ENCODE measurements at regions not wholly inside any gene's neighbourhood (a gene's known extent, or its start where the extent isn't known, plus 50 kb on each side); places are given as distances from the start of the nearest gene placed in this dataset.

GRCh38 chr11:96863520-96863919, 473.7 kb downstream of the JRKL start:
- Histone ChIP-seq H2BK20ac (ENCODE audit: low read depth, low read length, poor library complexity, severe bottlenecking) (no peak overlapping the region), H2BK120ac (ENCODE audit: low read depth, low read length, poor library complexity, severe bottlenecking) (no peak overlapping the region), H3K9me3 (ENCODE audit: control insufficient read depth, low read depth, low read length) (no peaks in the 10 kb centered on the region), H2AK5ac (ENCODE audit: insufficient read length, low read length) (no peak overlapping the region), H3K27me3 (ENCODE audit: insufficient read depth, low read length) (no peaks in the 10 kb centered on the region), H2BK5ac (ENCODE audit: insufficient read length, low read length) (no peak overlapping the region), H3K23ac (ENCODE audit: insufficient read length, low read depth, low read length) (no peak overlapping the region), H4K91ac (ENCODE audit: insufficient read length, low read depth, low read length) (no peak overlapping the region), H3K4me1 (ENCODE audit: insufficient read depth, low read length) (no peaks in the 10 kb centered on the region), H3K4me2 (ENCODE audit: insufficient read depth, insufficient read length, low read length) (no peak overlapping the region), H3K14ac (ENCODE audit: insufficient read depth, low read length) (no peak overlapping the region), H3K27ac (ENCODE audit: insufficient read length, low read depth, low read length) (no peak overlapping the region), H3T11ph (ENCODE audit: low read length) (no peak overlapping the region), H3K56ac (ENCODE audit: insufficient read length, low read depth, low read length) (no peak overlapping the region), H4K20me1 (ENCODE audit: control insufficient read depth, insufficient read depth, insufficient read length) (no peaks in the 10 kb centered on the region), H2BK15ac (ENCODE audit: low read depth, low read length) (no peak overlapping the region), H3K4ac (ENCODE audit: low read depth, low read length) (no peak overlapping the region), H2AFZ (ENCODE audit: low read length) (no peak overlapping the region), H3K79me2 (ENCODE audit: insufficient read depth, low read length) (no peaks in the 10 kb centered on the region), H3K9ac (ENCODE audit: extremely low read depth, insufficient read length, low read length) (no peak overlapping the region), H4K8ac (replicated peaks; ENCODE audit: insufficient read length, low read depth, low read length) (no peak overlapping the region), H3K23me2 (ENCODE audit: insufficient read length, low read depth, low read length, poor library complexity, severe bottlenecking) (no peaks in the 10 kb centered on the region), H3K18ac (ENCODE audit: insufficient read length, low read depth, low read length) (no peak overlapping the region), H3K79me1 (ENCODE audit: insufficient read depth, low read depth, low read length, poor library complexity, severe bottlenecking) (no peaks in the 10 kb centered on the region), H2BK12ac (ENCODE audit: insufficient read length, low read depth, low read length) (no peak overlapping the region), H4K5ac (ENCODE audit: insufficient read length, low read depth, low read length) (no peak overlapping the region)
- Mint-ChIP-seq H3K36me3 (ENCODE audit: insufficient read depth in 1 of 3, low read depth in 3 of 3) (no peaks in the 10 kb centered on the region; a peak in 2 of 7 replicates), H3K4me1 (no peaks in the 10 kb centered on the region), H3K27me3 (ENCODE audit: low read depth) (no peaks in the 10 kb centered on the region), H3K9me3 (peaks cover 0 to 8% of the 10 kb centered on the region in 2 experiments; a peak in 4 of 5 replicates), H3K27ac (no peak overlapping the region), H3K4me3 (no peak overlapping the region)
- WGBS (ENCODE audit: extremely low coverage, insufficient read length, low lambda C conversion rate): no CpG with 5 or more reads among the region's 3 CpGs
- DNase-seq: no peak
- no peak for TF ChIP-seq CTCF (conservative IDR thresholded peaks at IDR 0.05)
